Peyer's patch (tissue), 4 donors: ENCODE measurements at regions not wholly inside any gene's neighbourhood (a gene's known extent, or its start where the extent isn't known, plus 50 kb on each side); places are given as distances from the start of the nearest gene placed in this dataset.

Experiments
- DNase-seq, 3 donors: peaks; one replicate each; pipeline ENCODE4 v3.0.0-alpha.2; 2017 to 2019
- H3K27ac ChIP-seq, 4 donors: fragments of 200-600 bp; sonication (generic); one replicate each; pipeline ENCODE4 v1.5.1; 2016 to 2019
- H3K27me3 ChIP-seq, 2 donors: fragments of 200-600 bp; sonication (generic); one replicate each; pipeline ENCODE4 v1.5.1; 2019
- H3K36me3 ChIP-seq, 3 donors: fragments of 200-600 bp; sonication (generic); one replicate each; pipeline ENCODE4 v1.5.1; 2016 to 2019
- H3K4me1 ChIP-seq, 4 donors: fragments of 200-600 bp; sonication (generic); one replicate each; pipeline ENCODE4 v1.5.1; 2016 to 2019
- H3K4me3 ChIP-seq, 4 donors: fragments of 200-600 bp; sonication (generic); 1 replicate in 3 of 4; 2 replicates in 1 of 4; pipeline ENCODE4 v1.5.1; 2016 to 2019; ENCODE audit warnings: mild to moderate bottlenecking in 1 of 4
- H3K9me3 ChIP-seq, 4 donors: fragments of 200-600 bp; sonication (generic); one replicate each; pipeline ENCODE4 v1.5.1; 2016 to 2019; ENCODE audit warnings: mild to moderate bottlenecking in 1 of 4
- POLR2A ChIP-seq, 2 donors: fragments of 450-650 bp; IDR thresholded peaks; one replicate each; pipeline ENCODE4 v1.5.1; 2017; ENCODE audit warnings: antibody characterized with exemption in 2 of 2, mild to moderate bottlenecking in 2 of 2, moderate library complexity in 2 of 2
- TF ChIP-seq, protein P1 (sequence below), 6 experiments: fragments of 450-650 bp in 4 of 6; fragments of 200-600 bp in 2 of 6; sonication (generic) in 1 of 6; IDR thresholded peaks; one replicate each; pipeline ENCODE4 v1.5.1; 2017 to 2019; ENCODE audit warnings: antibody characterized with exemption in 6 of 6, mild to moderate bottlenecking in 3 of 6, moderate library complexity in 1 of 6

DNA sequence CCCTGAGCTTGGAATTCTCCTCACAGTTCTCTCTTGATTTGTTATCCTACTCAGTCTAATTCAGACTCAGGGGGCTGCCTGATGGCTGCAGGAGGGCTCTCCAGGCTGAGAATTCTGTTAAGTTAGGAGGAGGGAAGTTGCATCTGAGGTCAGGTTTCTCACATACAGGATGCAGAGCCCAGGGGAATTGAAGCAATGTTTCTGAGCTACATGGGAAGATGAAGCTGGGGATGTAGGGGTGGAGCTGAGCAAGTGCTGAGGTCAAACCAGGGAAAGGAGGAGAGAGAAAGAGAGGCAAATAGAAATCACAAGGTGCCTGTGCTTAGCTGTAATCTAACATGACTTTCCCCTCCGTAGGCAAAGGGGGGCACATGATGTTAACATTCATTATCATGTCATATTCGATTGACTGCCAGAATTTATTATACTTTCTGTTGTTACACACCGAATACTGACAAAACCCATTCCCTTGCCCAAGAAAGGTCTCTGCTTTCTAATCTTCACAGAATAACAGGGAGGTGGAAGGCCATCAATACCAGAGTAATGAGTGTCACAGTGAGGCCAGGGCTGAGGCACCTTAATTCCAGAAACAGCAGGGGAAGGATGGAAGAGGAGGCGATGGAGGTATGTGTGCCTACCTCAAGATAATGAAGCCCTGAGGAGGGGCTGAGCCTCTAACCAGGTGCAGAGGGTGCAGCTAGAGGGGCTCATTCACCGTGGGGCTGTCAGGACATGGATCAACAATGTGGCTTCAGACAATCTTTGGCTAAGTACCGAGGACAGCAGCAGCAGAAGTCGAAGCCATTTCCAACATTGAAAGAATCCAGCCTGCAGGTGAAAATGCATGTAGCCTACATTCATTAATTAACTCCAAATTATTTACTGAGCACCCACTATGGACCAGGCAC lies 205.4 kb upstream of the SNX19 start:
- TF ChIP-seq, protein P1, sequence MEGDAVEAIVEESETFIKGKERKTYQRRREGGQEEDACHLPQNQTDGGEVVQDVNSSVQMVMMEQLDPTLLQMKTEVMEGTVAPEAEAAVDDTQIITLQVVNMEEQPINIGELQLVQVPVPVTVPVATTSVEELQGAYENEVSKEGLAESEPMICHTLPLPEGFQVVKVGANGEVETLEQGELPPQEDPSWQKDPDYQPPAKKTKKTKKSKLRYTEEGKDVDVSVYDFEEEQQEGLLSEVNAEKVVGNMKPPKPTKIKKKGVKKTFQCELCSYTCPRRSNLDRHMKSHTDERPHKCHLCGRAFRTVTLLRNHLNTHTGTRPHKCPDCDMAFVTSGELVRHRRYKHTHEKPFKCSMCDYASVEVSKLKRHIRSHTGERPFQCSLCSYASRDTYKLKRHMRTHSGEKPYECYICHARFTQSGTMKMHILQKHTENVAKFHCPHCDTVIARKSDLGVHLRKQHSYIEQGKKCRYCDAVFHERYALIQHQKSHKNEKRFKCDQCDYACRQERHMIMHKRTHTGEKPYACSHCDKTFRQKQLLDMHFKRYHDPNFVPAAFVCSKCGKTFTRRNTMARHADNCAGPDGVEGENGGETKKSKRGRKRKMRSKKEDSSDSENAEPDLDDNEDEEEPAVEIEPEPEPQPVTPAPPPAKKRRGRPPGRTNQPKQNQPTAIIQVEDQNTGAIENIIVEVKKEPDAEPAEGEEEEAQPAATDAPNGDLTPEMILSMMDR (IDR thresholded peaks at IDR 0.05) = no peak
- no peak for TF ChIP-seq POLR2A (IDR thresholded peaks at IDR 0.05)
- no peak for DNase-seq
- no peak overlapping the region for H3K27ac ChIP-seq
- H3K9me3 ChIP-seq = no peaks in the 10 kb centered on the region
- H3K4me1 ChIP-seq = no peaks in the 10 kb centered on the region
- H3K4me3 ChIP-seq = no peak overlapping the region
- no peaks in the 10 kb centered on the region for H3K36me3 ChIP-seq
- H3K27me3 ChIP-seq = no peaks in the 10 kb centered on the region

DNA sequence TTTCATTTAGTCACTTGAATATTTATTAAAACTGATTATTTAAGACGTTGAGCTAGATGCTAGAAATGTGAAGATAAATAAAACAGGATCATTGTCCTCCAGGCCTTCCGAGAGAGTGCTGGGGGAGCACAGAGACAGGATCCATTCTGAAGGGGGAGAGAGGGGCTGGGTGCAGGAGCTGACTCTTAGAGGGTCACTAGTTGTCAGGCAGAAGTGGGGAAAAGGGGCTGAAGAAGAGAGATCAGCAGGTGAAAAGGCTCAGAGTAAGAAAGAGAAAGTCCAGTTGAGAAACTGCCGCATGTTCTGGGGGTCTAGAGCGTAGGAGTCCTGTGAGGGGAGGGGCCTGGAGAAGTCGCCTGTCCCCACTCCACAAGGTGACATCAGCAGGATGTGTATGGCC lies 206.2 kb upstream of the SNX19 start:
- DNase-seq = no peak
- Histone ChIP-seq H3K27me3 (no peaks in the 10 kb centered on the region), H3K9me3 (no peaks in the 10 kb centered on the region), H3K4me1 (no peaks in the 10 kb centered on the region), H3K27ac (no peak overlapping the region), H3K4me3 (no peak overlapping the region), H3K36me3 (no peaks in the 10 kb centered on the region)
- TF ChIP-seq, protein P1 (IDR thresholded peaks at IDR 0.05) = no peak

DNA sequence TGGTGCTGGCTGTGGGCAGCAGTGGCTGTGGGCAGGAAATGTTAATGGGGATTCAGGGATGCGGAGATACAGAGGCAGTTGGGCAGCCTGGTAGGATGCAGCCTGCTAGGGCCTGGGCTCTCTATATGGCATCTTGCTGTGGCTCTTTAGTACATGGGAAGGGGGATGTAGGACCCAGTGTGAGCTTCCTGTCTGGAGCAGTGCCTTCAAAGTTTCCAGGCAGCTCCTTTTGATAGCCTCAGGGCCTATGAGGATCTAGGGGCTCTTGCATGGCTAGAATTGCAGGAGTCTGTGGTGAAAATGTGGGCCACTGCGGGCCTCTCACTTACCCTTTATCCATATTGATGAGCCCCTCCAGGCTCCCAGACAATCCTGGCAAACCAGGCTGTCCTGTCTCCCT lies 213.2 kb upstream of the SNX19 start:
- no peak for DNase-seq
- H3K4me1 ChIP-seq = no peaks in the 10 kb centered on the region
- H3K27me3 ChIP-seq = no peaks in the 10 kb centered on the region
- no peaks in the 10 kb centered on the region for H3K36me3 ChIP-seq
- no peaks in the 10 kb centered on the region for H3K9me3 ChIP-seq
- H3K27ac ChIP-seq = no peak overlapping the region
- no peak overlapping the region for H3K4me3 ChIP-seq
- TF ChIP-seq, protein P1 (IDR thresholded peaks at IDR 0.05) = no peak
- no peak for TF ChIP-seq POLR2A (IDR thresholded peaks at IDR 0.05)

DNA sequence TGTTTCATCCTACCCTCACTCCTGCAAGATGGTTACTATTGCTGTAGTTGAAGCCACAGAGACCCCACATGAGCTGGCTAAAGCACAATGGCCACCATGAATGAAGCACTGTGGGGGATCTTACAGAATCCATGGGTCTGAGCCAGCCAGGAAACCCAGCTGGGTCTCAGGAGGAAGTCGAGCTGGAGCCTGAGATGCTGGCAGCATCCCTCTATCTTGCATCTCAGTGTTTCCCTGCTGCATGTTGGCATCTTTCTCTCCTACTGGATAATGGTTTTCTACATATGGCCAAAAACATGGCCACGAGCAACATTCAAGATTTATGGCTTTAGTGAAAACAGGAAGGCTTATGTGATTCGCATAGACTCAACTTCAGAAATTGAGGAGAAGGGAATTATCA lies 219.3 kb upstream of the SNX19 start:
- no peaks in the 10 kb centered on the region for H3K9me3 ChIP-seq
- H3K27me3 ChIP-seq = no peaks in the 10 kb centered on the region
- no peaks in the 10 kb centered on the region for H3K4me1 ChIP-seq
- H3K27ac ChIP-seq = no peak overlapping the region
- TF ChIP-seq, protein P1 (IDR thresholded peaks at IDR 0.05) = no peak
- TF ChIP-seq POLR2A (IDR thresholded peaks at IDR 0.05) = no peak
- DNase-seq = no peak
- no peaks in the 10 kb centered on the region for H3K36me3 ChIP-seq
- H3K4me3 ChIP-seq = no peak overlapping the region

DNA sequence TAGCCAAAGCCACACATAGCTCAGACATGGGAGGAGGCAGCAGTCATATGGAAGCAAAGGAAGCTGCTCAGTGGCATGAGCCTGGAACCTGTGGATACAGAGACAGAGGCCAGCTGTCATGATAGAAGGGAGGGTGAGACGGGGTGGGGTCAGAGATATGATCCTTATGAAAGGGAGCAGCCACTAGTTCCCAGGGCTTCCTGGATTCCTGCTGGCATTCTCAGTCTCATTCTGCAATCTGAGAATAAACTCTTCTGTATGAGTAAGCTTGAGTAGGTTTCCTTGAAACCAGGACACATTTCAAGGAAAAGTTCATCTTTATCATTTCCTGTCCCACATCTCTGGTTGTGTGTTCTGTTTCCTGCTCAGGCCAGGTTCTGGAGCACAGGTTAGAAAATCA lies 220.2 kb upstream of the SNX19 start:
- Histone ChIP-seq H3K4me1 (no peaks in the 10 kb centered on the region), H3K27ac (no peak overlapping the region), H3K36me3 (no peaks in the 10 kb centered on the region), H3K9me3 (no peaks in the 10 kb centered on the region), H3K27me3 (no peaks in the 10 kb centered on the region), H3K4me3 (no peak overlapping the region)
- no peak for DNase-seq
- TF ChIP-seq, protein P1 (IDR thresholded peaks at IDR 0.05) = no peak
- no peak for TF ChIP-seq POLR2A (IDR thresholded peaks at IDR 0.05)
